ENCODE measurements at regions not wholly inside any gene's neighbourhood (a gene's known extent, or its start where the extent isn't known, plus 50 kb on each side); places are given as distances from the start of the nearest gene placed in this dataset.

DNA sequence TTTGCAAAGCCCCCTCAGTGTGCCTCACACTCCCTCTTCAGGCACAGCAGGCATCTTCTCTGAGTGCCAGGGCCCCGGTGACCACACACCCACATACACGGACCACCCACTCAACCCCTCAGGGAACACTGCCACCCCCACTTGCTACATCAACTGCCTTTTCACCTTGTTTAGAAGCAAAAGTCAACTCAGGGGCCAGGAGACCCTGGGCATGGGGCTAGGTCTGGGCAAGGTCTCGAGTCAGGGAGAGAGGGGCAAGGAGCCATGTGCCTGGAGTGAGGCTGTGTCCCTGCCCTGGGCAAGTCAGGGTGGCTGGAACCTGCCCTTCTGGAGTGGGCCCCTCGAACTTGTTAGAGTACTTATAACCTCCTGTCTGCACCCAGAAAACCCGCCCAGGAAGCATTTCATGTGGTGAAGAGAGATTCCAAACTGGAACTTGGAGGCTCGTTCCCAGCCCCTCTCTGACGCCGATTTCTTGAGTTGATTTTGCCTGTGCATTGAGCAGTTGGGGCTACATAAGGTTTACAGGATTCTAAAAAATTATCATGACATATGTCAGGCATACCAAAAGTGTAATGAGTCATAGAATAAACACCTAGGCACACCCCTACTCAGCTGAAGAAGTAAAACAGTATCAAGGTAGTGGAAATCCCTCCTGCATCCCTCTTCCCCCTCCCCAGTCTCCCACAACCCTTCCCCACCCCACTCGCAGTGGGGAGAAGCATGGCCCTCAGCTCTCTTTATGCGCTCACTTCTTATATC, 74.3 kb downstream of the MYEOV start:
- H3K36me3 ChIP-seq = no peaks in the 10 kb centered on the region
- WGBS, 2 donors = 86 to 90% methylated on average over 10 of the region's 10 CpGs
- DNase-seq = peak; percentile 48
- no peak overlapping the region for H3K4me3 ChIP-seq
- intact Hi-C loops (cut with DNase I) = no loop called here
- TF ChIP-seq, protein P1, sequence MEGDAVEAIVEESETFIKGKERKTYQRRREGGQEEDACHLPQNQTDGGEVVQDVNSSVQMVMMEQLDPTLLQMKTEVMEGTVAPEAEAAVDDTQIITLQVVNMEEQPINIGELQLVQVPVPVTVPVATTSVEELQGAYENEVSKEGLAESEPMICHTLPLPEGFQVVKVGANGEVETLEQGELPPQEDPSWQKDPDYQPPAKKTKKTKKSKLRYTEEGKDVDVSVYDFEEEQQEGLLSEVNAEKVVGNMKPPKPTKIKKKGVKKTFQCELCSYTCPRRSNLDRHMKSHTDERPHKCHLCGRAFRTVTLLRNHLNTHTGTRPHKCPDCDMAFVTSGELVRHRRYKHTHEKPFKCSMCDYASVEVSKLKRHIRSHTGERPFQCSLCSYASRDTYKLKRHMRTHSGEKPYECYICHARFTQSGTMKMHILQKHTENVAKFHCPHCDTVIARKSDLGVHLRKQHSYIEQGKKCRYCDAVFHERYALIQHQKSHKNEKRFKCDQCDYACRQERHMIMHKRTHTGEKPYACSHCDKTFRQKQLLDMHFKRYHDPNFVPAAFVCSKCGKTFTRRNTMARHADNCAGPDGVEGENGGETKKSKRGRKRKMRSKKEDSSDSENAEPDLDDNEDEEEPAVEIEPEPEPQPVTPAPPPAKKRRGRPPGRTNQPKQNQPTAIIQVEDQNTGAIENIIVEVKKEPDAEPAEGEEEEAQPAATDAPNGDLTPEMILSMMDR (IDR thresholded peaks at IDR 0.05) = no peak
- no peak for TF ChIP-seq POLR2A (IDR thresholded peaks at IDR 0.05)
- TF ChIP-seq EP300 (IDR thresholded peaks at IDR 0.05) = no peak
- no peak for TF ChIP-seq POLR2AphosphoS5 (IDR thresholded peaks at IDR 0.05)
- no peaks in the 10 kb centered on the region for H3K4me1 ChIP-seq
- H3K27ac ChIP-seq = no peak overlapping the region
- H3K27me3 ChIP-seq = no peaks in the 10 kb centered on the region
- no peaks in the 10 kb centered on the region for H3K9me3 ChIP-seq

DNA sequence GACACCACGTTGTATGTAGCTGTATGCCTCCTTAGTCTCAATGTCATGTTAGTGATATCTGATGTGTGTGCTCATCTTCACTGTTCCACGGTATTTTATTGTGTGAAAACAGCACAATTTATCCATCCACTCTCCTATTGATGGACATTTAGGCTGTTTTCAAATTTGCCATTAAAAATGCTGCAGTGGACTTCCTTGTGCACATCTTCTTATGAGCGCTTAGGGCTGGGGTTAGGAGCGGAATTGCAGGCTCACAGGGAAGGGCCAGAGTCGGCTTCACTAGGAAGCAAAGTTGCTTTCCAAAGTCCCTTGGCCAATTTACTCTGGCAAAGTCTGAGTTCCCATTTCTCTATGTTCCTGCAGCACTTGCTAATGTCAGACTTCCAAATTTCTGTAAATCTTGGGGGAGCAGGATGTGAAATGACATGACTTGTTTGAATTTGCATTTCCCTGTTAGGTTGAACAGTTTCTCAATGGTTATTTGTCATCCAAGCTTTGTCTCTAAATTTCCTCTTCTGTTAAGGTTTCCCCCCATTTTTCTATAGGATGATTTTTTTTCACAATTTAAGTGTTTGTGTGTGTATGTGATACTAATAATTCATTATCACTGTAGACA, 75.4 kb downstream of the MYEOV start:
- no peaks in the 10 kb centered on the region for H3K4me1 ChIP-seq
- H3K27me3 ChIP-seq = no peaks in the 10 kb centered on the region
- WGBS, 2 donors = 85 to 94% methylated on average over 5 of the region's 5 CpGs
- TF ChIP-seq POLR2A (IDR thresholded peaks at IDR 0.05) (no peak), POLR2AphosphoS5 (IDR thresholded peaks at IDR 0.05) (no peak), EP300 (IDR thresholded peaks at IDR 0.05) (no peak)
- TF ChIP-seq, protein P1 (IDR thresholded peaks at IDR 0.05) = no peak
- intact Hi-C loops (cut with DNase I) = no loop called here
- DNase-seq = no peak
- H3K9me3 ChIP-seq = no peaks in the 10 kb centered on the region
- H3K36me3 ChIP-seq = no peaks in the 10 kb centered on the region
- no peak overlapping the region for H3K4me3 ChIP-seq
- no peak overlapping the region for H3K27ac ChIP-seq

DNA sequence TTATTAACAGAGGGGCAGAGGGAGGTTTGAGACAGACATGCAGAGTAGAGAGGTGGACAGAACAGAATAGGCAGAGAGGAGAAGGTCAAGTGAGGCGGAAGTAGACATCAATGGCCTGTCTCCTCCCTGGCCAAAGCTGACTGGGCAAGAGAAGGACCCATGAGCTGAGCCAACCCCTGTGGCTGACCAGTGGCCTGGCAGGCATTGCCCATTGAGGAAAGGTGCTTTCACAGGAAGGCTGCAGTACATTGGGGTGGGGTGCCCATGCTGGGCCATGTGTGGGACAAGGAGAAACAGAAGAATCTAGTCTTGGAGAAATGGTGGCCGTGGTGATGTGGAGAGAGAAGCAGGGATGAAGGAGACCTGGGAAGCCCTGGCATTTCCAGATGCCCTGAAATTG, 76.0 kb downstream of the MYEOV start:
- Histone ChIP-seq H3K36me3 (no peaks in the 10 kb centered on the region), H3K9me3 (no peaks in the 10 kb centered on the region), H3K4me1 (no peaks in the 10 kb centered on the region), H3K27me3 (peaks cover 0 to 3% (median 0%) of the 10 kb centered on the region in 3 donors), H3K4me3 (no peak overlapping the region), H3K27ac (no peak overlapping the region)
- no peak for DNase-seq
- intact Hi-C loops (cut with DNase I) = no loop called here
- WGBS, 2 donors = 96 to 98% methylated on average over 2 of the region's 2 CpGs
- TF ChIP-seq EP300 (IDR thresholded peaks at IDR 0.05) = no peak
- TF ChIP-seq, protein P1 (IDR thresholded peaks at IDR 0.05) = no peak
- no peak for TF ChIP-seq POLR2A (IDR thresholded peaks at IDR 0.05)
- TF ChIP-seq POLR2AphosphoS5 (IDR thresholded peaks at IDR 0.05) = no peak

DNA sequence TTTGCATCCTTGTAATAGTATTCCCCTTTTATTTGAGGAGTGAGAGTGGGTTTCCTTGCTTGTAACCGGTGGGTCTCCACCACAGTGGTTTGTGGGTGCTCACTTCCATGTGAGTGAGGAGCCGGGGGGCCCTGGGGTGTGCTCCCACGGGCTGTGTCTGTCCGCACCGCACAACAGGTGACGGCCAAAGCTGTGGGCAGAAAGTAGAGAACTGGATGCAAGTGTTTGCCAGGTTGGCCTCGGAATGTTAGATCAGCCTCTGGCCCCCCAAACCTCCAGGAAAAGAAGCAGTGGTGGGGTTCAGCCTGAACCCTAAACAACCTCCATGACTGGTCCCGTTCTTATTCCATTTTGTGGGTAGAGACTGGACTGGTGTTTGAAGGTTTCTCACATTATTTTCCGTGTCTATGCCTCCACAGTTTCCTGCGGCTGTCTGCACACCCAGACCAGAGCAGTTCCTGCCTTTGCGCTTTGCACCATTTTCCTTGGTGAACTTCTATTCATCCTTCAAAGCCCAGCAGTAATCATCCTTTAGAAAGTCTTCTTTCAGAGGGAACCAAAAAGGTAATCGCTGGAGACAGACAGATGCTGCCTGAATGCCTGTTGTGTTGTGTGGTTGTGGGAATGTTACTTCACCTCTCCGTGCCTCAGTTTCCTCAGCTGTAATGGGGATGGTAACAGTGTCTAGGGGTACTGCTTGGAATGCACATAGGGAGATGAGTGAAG, 77.2 kb downstream of the MYEOV start:
- WGBS, 2 donors = 94 to 96% methylated on average over 13 of the region's 13 CpGs
- TF ChIP-seq POLR2A (IDR thresholded peaks at IDR 0.05) (no peak), POLR2AphosphoS5 (IDR thresholded peaks at IDR 0.05) (no peak), EP300 (IDR thresholded peaks at IDR 0.05) (no peak)
- TF ChIP-seq, protein P1 (IDR thresholded peaks at IDR 0.05) = no peak
- no peaks in the 10 kb centered on the region for H3K9me3 ChIP-seq
- H3K36me3 ChIP-seq = no peaks in the 10 kb centered on the region
- H3K27ac ChIP-seq = no peak overlapping the region
- peak; percentile 48 for DNase-seq
- peaks cover 0 to 3% (median 0%) of the 10 kb centered on the region in 3 donors for H3K27me3 ChIP-seq
- H3K4me3 ChIP-seq = no peak overlapping the region
- intact Hi-C loops (cut with DNase I) = no loop called here
- H3K4me1 ChIP-seq = no peaks in the 10 kb centered on the region

Measured in sigmoid colon (tissue), 6 donors.